ENCODE measurements at regions not wholly inside any gene's neighbourhood (a gene's known extent, or its start where the extent isn't known, plus 50 kb on each side); places are given as distances from the start of the nearest gene placed in this dataset.
"Not testable (repeated sequence)": the region's sequence is repeated elsewhere in the genome, so short reads cannot be mapped to it uniquely, and the experiment has no call there.

GRCh38 chr10:10663622-10664021 is 354.1 kb upstream of the CELF2 start:
- no peak for DNase-seq (ENCODE audit: low read depth in 2 of 2)

GRCh38 chr10:10665750-10666149 is 351.9 kb upstream of the CELF2 start:
- DNase-seq (ENCODE audit: low read depth in 2 of 2): no peak

- no peak for DNase-seq (ENCODE audit: low read depth in 2 of 2)
These were observed 350.2 kb upstream of the CELF2 start for GRCh38 chr10:10667466-10667865.

- no peak for DNase-seq (ENCODE audit: low read depth in 2 of 2)
These were observed 340.7 kb upstream of the CELF2 start for GRCh38 chr10:10676972-10677371.

- DNase-seq (ENCODE audit: low read depth in 2 of 2): peak in 1 of 2 donors; percentile 17
These were observed 340.2 kb upstream of the CELF2 start for GRCh38 chr10:10677479-10677878.

- no peak for DNase-seq (ENCODE audit: low read depth in 2 of 2)
These were observed 337.2 kb upstream of the CELF2 start for GRCh38 chr10:10680496-10680895.

GRCh38 chr10:10684972-10685371 is 332.7 kb upstream of the CELF2 start:
- no peak for DNase-seq (ENCODE audit: low read depth in 2 of 2)

- no peak for DNase-seq (ENCODE audit: low read depth in 2 of 2)
These were observed 332.1 kb upstream of the CELF2 start for GRCh38 chr10:10685566-10685965.

- no peak for DNase-seq (ENCODE audit: low read depth in 2 of 2)
These were observed 329.9 kb upstream of the CELF2 start for GRCh38 chr10:10687751-10688150.

- peak in 1 of 2 donors; percentile 11 for DNase-seq (ENCODE audit: low read depth in 2 of 2)
These were observed 318.2 kb upstream of the CELF2 start for GRCh38 chr10:10699427-10699826.

GRCh38 chr10:10701084-10701611 is 316.5 kb upstream of the CELF2 start:
- no peak for DNase-seq (ENCODE audit: low read depth in 2 of 2)

GRCh38 chr10:10702211-10702610 is 315.5 kb upstream of the CELF2 start:
- DNase-seq (ENCODE audit: low read depth in 2 of 2): no peak

- no peak for DNase-seq (ENCODE audit: low read depth in 2 of 2)
These were observed 314.3 kb upstream of the CELF2 start for GRCh38 chr10:10703382-10703781.

GRCh38 chr10:10712155-10712704 is 305.4 kb upstream of the CELF2 start:
- DNase-seq (ENCODE audit: low read depth in 2 of 2): no peak

- no peak for DNase-seq (ENCODE audit: low read depth in 2 of 2)
These were observed 303.3 kb upstream of the CELF2 start for GRCh38 chr10:10714327-10714726.

- DNase-seq (ENCODE audit: low read depth in 2 of 2): no peak
These were observed 300.7 kb upstream of the CELF2 start for GRCh38 chr10:10716972-10717371.

GRCh38 chr10:10722422-10722821 is 295.2 kb upstream of the CELF2 start:
- no peak for DNase-seq (ENCODE audit: low read depth in 2 of 2)

GRCh38 chr10:10725196-10725595 is 292.5 kb upstream of the CELF2 start:
- no peak for DNase-seq (ENCODE audit: low read depth in 2 of 2)

GRCh38 chr10:10726101-10726500 is 291.6 kb upstream of the CELF2 start:
- DNase-seq (ENCODE audit: low read depth in 2 of 2): peak in 1 of 2 donors; percentile 3

GRCh38 chr10:10727411-10727810 is 290.3 kb upstream of the CELF2 start:
- not testable (repeated sequence) for DNase-seq (ENCODE audit: low read depth in 2 of 2)

- DNase-seq (ENCODE audit: low read depth in 2 of 2): no peak
These were observed 289.9 kb upstream of the CELF2 start for GRCh38 chr10:10727812-10728211.

- no peak for DNase-seq (ENCODE audit: low read depth in 2 of 2)
These were observed 287.1 kb upstream of the CELF2 start for GRCh38 chr10:10730471-10731043.

GRCh38 chr10:10731366-10731765 is 286.3 kb upstream of the CELF2 start:
- DNase-seq (ENCODE audit: low read depth in 2 of 2): no peak
